ENCODE measurements at regions not wholly inside any gene's neighbourhood (a gene's known extent, or its start where the extent isn't known, plus 50 kb on each side); places are given as distances from the start of the nearest gene placed in this dataset.

GRCh38 chr12:42666671-42667243 lies 77.2 kb upstream of the PRICKLE1 start:
- intact Hi-C loops (cut with micrococcal nuclease), result no loop called here
- H3K4me1 Mint-ChIP-seq, result no peaks in the 10 kb centered on the region
- no peaks in the 10 kb centered on the region for H3K36me3 ChIP-seq (replicated peaks in 1 of 2; ENCODE audit: control insufficient read depth in 1 of 2, insufficient read depth in 2 of 2, low read length in 2 of 2)
- DNase-seq, result no peak
- H2AFZ ChIP-seq (ENCODE audit: insufficient read depth, low read depth, low read length, poor library complexity, severe bottlenecking), result no peak overlapping the region
- H3K27ac ChIP-seq (ENCODE audit: low read depth in 1 of 2, low read length in 2 of 2), result no peak overlapping the region
- H3K4me1 ChIP-seq (ENCODE audit: control insufficient read depth in 1 of 2, insufficient read depth in 2 of 2, low read length in 2 of 2), result no peaks in the 10 kb centered on the region
- no peaks in the 10 kb centered on the region for H3K9me3 ChIP-seq (replicated peaks in 1 of 2; ENCODE audit: control insufficient read depth in 1 of 2, insufficient read depth in 1 of 2, low read length in 2 of 2)
- H4K20me1 ChIP-seq (ENCODE audit: insufficient read depth, low read length), result no peaks in the 10 kb centered on the region
- no peaks in the 10 kb centered on the region for H3K79me2 ChIP-seq (ENCODE audit: insufficient read depth, low read length)
- no peak for TF ChIP-seq CTCF (IDR thresholded peaks at IDR 0.05)
- no peak overlapping the region for H3K9ac ChIP-seq (ENCODE audit: insufficient read depth, low read length, poor library complexity, severe bottlenecking)
- no peaks in the 10 kb centered on the region for H3K36me3 Mint-ChIP-seq
- no peak overlapping the region for H3K4me3 ChIP-seq (replicated peaks in 1 of 3; ENCODE audit: low read depth in 2 of 3, low read length in 3 of 3)
- peaks cover 1 to 5% (median 1%) of the 10 kb centered on the region in 3 donors for H3K27me3 Mint-ChIP-seq (ENCODE audit: low read depth in 3 of 3)
- no peak overlapping the region for H3K27ac Mint-ChIP-seq
- H3K9me3 Mint-ChIP-seq, result peaks cover 0 to 17% (median 4%) of the 10 kb centered on the region in 7 donors
- H3K27me3 ChIP-seq (ENCODE audit: control insufficient read depth in 2 of 2, insufficient read depth in 2 of 2, low read length in 2 of 2), result no peaks in the 10 kb centered on the region
- H3K4me2 ChIP-seq (replicated peaks; ENCODE audit: extremely low read depth, low read length, poor library complexity, severe bottlenecking), result no peak overlapping the region
- H3K4me3 Mint-ChIP-seq, result no peak overlapping the region
- WGBS (ENCODE audit: insufficient coverage), result 86% methylated on average over 4 of the region's 5 CpGs

GRCh38 chr12:42663621-42664020 lies 74.1 kb upstream of the PRICKLE1 start:
- peaks cover 1 to 5% (median 1%) of the 10 kb centered on the region in 3 donors for H3K27me3 Mint-ChIP-seq (ENCODE audit: low read depth in 3 of 3)
- Histone ChIP-seq H3K79me2 (ENCODE audit: insufficient read depth, low read length) (no peaks in the 10 kb centered on the region), H4K20me1 (ENCODE audit: insufficient read depth, low read length) (no peaks in the 10 kb centered on the region), H2AFZ (ENCODE audit: insufficient read depth, low read depth, low read length, poor library complexity, severe bottlenecking) (no peak overlapping the region), H3K9ac (ENCODE audit: insufficient read depth, low read length, poor library complexity, severe bottlenecking) (no peak overlapping the region), H3K27me3 (ENCODE audit: control insufficient read depth in 2 of 2, insufficient read depth in 2 of 2, low read length in 2 of 2) (no peaks in the 10 kb centered on the region), H3K36me3 (replicated peaks in 1 of 2; ENCODE audit: control insufficient read depth in 1 of 2, insufficient read depth in 2 of 2, low read length in 2 of 2) (no peaks in the 10 kb centered on the region), H3K4me2 (replicated peaks; ENCODE audit: extremely low read depth, low read length, poor library complexity, severe bottlenecking) (no peak overlapping the region), H3K4me3 (replicated peaks in 1 of 3; ENCODE audit: low read depth in 2 of 3, low read length in 3 of 3) (no peak overlapping the region), H3K27ac (ENCODE audit: low read depth in 1 of 2, low read length in 2 of 2) (no peak overlapping the region), H3K4me1 (ENCODE audit: control insufficient read depth in 1 of 2, insufficient read depth in 2 of 2, low read length in 2 of 2) (no peaks in the 10 kb centered on the region), H3K9me3 (replicated peaks in 1 of 2; ENCODE audit: control insufficient read depth in 1 of 2, insufficient read depth in 1 of 2, low read length in 2 of 2) (peaks cover 0 to 3% of the 10 kb centered on the region in 2 donors)
- peaks cover 5 to 11% (median 7%) of the 10 kb centered on the region in 7 donors for H3K9me3 Mint-ChIP-seq
- TF ChIP-seq CTCF (IDR thresholded peaks at IDR 0.05), result no peak
- DNase-seq, result no peak
- WGBS (ENCODE audit: insufficient coverage), result 100% methylated on average over 1 of the region's 3 CpGs
- H3K27ac Mint-ChIP-seq, result no peak overlapping the region
- H3K4me3 Mint-ChIP-seq, result no peak overlapping the region
- H3K36me3 Mint-ChIP-seq, result no peaks in the 10 kb centered on the region
- intact Hi-C loops (cut with micrococcal nuclease), result no loop called here
- H3K4me1 Mint-ChIP-seq, result peaks cover 3% of the 10 kb centered on the region
